Heart right ventricle (tissue), 16 donors: ENCODE measurements at regions not wholly inside any gene's neighbourhood (a gene's known extent, or its start where the extent isn't known, plus 50 kb on each side); places are given as distances from the start of the nearest gene placed in this dataset.
A peak's percentile ranks its signal among the peaks of the same experiment; 100 is the strongest.

ENCODE experiments used
- ATAC-seq, 8 donors: fragments of 200-7000 bp; cut with Tn5 transposase; one replicate each; pipeline ENCODE4 v1.9.1; 2020; ENCODE audit warnings: mild to moderate bottlenecking in 8 of 8, moderate library complexity in 8 of 8, moderate number of reproducible peaks in 1 of 8
- DNase-seq, 2 donors: peaks; one replicate each; pipeline ENCODE4 v3.0.0-alpha.2; 2020
- H3K27ac ChIP-seq, 10 donors: fragments of 200-600 bp; sonication (generic) in 2 of 10; one replicate each; pipeline versions ENCODE4 v1.5.0 to v1.8.0; 2020 to 2022; ENCODE audit warnings: mild to moderate bottlenecking in 3 of 10
- H3K27me3 ChIP-seq, 7 donors: fragments of 200-600 bp; one replicate each; pipeline ENCODE4 v1.8.0; 2021 to 2022; ENCODE audit warnings: mild to moderate bottlenecking in 2 of 7
- H3K36me3 ChIP-seq, 9 donors: fragments of 200-600 bp; sonication (generic) in 1 of 9; one replicate each; pipeline versions ENCODE4 v1.5.0 to v1.8.0; 2020 to 2022; ENCODE audit warnings: mild to moderate bottlenecking in 2 of 9
- H3K4me1 ChIP-seq, 9 donors: fragments of 200-600 bp; sonication (generic) in 1 of 9; one replicate each; pipeline versions ENCODE4 v1.5.0 to v1.8.0; 2020 to 2022; ENCODE audit warnings: mild to moderate bottlenecking in 4 of 9
- H3K4me3 ChIP-seq, 10 donors: fragments of 200-600 bp; sonication (generic) in 2 of 10; one replicate each; pipeline versions ENCODE4 v1.5.0 to v1.8.0; 2020 to 2022; ENCODE audit warnings: mild to moderate bottlenecking in 7 of 10, moderate library complexity in 2 of 10
- H3K9me3 ChIP-seq, 11 donors: fragments of 200-600 bp in 10 of 11; sonication (generic) in 2 of 11; one replicate each; pipeline versions ENCODE4 v1.5.0 to v1.8.0; 2013 to 2022; ENCODE audit warnings: mild to moderate bottlenecking in 2 of 11, control low read depth in 1 of 11, moderate library complexity in 1 of 11
- WGBS, 2 donors: extraction: QIAGEN DNeasy Blood & Tissue Kit; methylation state at CpG; one replicate each; pipeline ENCODE4 v1.1.7; 2013; ENCODE audit warnings: inconsistent platforms in 1 of 2; 5-methylcytosine and 5-hydroxymethylcytosine counted together
- intact Hi-C, 10 donors: fragments of 100-400 bp; cut with DNase I; formaldehyde crosslinking; loops; one replicate each; pipeline versions ENCODE4 v1.11.1 to v1.14.2; 2022
- TF ChIP-seq, protein P1 (sequence below), 9 donors: fragments of 200-600 bp; sonication (generic) in 2 of 9; IDR thresholded peaks; one replicate each; pipeline versions ENCODE4 v1.5.0 to v1.8.0; 2021 to 2022; ENCODE audit warnings: antibody characterized with exemption in 9 of 9, mild to moderate bottlenecking in 5 of 9, moderate library complexity in 1 of 9
- donor health status: Arrhythmogenic right ventricular cardiomyopathy.
- donor health status: ischemic (EF 13 %, LVEDD 7.1; RV severe dilation, severe dysfunction).
- donor health status: healthy with polysubstance abuse.
- donor health status: DM: no; HTN: yes; CAD: no.
- donor health status: DM: no; HTN: no; CAD: no.
- donor health status: ischemic (EF 25% LVEDD 6.9; RV normal size, moderate dysfunction).
- donor health status: ischemic (EF 25% LVEDD 5.7; RV mildly dilated, moderate dysfunction).
- donor health status: healthy.
- donor health status: DM: yes; HTN: yes; CAD: no.
- donor health status: Ischemic cardiomyopathy.
- donor health status: ischemic (EF 35%, LVEDD 5.7; RV mildly dilated, moderate dysfunction).
- donor health status: nonischemic (EF 11% LVEDD 7.7; RV severe dilation, severe dysfunction).
- donor health status: DM: yes; HTN: yes; CAD: no.
- donor health status: PGD.
- donor health status: ischemic (EF 29% LVEDD 5.4; RV normal size, mild dysfunction).
- donor health status: nonischemic (EF 23%, LVEDD 6.1; RV moderate dilation, normal function).

DNA sequence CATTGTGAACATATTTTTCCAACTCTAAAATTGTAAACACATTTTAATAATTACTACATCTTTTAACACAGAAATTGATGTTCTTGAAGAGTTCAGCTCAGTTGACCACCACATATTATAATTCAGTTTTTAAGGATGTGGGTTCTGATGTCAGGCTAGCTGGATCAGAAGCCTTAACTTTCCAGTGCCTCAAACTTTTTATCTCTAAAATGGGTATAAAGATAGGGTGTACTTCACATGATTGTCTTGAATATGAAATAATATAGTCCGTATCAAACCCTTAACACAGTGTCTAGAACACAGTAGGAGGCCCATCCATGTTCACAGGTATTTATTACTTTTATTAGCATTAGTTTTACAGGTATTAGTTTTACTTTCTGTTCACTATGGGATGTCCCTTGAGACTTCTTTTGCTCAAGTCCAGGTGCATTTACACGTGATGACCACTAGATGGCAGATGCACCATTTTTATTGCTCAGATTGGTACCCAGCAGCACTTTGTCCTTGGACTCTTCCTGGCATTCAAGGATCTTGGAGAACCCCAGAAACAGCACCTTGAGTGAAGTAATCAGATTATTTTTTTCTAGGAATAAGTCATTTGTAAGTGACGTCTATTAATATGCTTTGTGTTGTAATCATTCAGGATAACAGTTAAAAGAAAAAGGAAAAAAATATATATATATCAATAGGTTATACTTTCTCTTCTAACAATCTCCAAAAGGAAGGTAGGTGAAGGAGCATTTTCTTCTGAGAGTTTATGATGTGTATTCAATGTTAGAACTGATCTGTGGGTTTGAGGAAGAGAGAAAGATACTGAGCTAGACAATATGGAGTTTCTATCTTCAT, 580.2 kb downstream of the ETNK1 start:
- intact Hi-C loops: loop anchor here in 4 of 10 donors (5.0 to 10.0 kb wide), 3 partner anchors 1390 to 1630 kb away; no protein-coding TSS in a partner anchor
- peak in 1 of 2 donors; percentile 28 for DNase-seq
- TF ChIP-seq, protein P1, sequence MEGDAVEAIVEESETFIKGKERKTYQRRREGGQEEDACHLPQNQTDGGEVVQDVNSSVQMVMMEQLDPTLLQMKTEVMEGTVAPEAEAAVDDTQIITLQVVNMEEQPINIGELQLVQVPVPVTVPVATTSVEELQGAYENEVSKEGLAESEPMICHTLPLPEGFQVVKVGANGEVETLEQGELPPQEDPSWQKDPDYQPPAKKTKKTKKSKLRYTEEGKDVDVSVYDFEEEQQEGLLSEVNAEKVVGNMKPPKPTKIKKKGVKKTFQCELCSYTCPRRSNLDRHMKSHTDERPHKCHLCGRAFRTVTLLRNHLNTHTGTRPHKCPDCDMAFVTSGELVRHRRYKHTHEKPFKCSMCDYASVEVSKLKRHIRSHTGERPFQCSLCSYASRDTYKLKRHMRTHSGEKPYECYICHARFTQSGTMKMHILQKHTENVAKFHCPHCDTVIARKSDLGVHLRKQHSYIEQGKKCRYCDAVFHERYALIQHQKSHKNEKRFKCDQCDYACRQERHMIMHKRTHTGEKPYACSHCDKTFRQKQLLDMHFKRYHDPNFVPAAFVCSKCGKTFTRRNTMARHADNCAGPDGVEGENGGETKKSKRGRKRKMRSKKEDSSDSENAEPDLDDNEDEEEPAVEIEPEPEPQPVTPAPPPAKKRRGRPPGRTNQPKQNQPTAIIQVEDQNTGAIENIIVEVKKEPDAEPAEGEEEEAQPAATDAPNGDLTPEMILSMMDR (IDR thresholded peaks at IDR 0.05): peak; percentile 86 to 96 (median 88)
- WGBS, 2 donors: 16 to 18% methylated on average over 3 of the region's 3 CpGs
- no peaks in the 10 kb centered on the region for H3K36me3 ChIP-seq
- H3K27me3 ChIP-seq: no peaks in the 10 kb centered on the region
- no peak overlapping the region for H3K27ac ChIP-seq
- ATAC-seq: peak in 4 of 8 donors; percentile 51 to 70 (median 64)
- no peaks in the 10 kb centered on the region for H3K4me1 ChIP-seq
- no peak overlapping the region for H3K4me3 ChIP-seq
- peaks cover 0 to 5% (median 0%) of the 10 kb centered on the region in 11 donors for H3K9me3 ChIP-seq

DNA sequence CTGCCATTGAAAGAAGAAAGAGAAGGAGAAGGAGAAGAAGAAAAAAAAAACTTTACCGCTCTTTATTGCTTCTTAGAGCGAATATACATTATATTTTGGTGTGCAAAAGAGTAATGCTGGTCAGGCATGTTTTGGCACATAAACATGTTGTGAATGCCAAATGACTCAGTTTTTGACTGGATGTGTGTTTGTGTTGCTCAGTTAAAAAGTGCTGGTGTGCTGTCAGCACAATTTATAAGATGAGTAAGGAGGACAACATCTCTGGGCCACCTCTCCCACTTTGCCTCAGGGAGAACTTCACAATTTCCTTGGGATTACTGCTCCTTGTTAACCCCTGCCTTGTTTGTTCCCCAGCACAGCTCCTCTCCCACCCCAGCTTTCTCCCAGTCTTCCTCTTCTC, 584.8 kb downstream of the ETNK1 start:
- intact Hi-C loops: loop anchor here in 4 of 10 donors (5.0 to 10.0 kb wide), 3 partner anchors 1385 to 1625 kb away; no protein-coding TSS in a partner anchor
- no peaks in the 10 kb centered on the region for H3K4me1 ChIP-seq
- no peak overlapping the region for H3K4me3 ChIP-seq
- ATAC-seq (no peak), DNase-seq (no peak)
- H3K36me3 ChIP-seq: no peaks in the 10 kb centered on the region
- H3K27ac ChIP-seq: no peak overlapping the region
- H3K27me3 ChIP-seq: no peaks in the 10 kb centered on the region
- peaks cover 0 to 13% (median 0%) of the 10 kb centered on the region in 11 donors for H3K9me3 ChIP-seq
- WGBS, 2 donors: 93 to 95% methylated on average over 2 of the region's 2 CpGs
- TF ChIP-seq, protein P1 (IDR thresholded peaks at IDR 0.05): no peak

DNA sequence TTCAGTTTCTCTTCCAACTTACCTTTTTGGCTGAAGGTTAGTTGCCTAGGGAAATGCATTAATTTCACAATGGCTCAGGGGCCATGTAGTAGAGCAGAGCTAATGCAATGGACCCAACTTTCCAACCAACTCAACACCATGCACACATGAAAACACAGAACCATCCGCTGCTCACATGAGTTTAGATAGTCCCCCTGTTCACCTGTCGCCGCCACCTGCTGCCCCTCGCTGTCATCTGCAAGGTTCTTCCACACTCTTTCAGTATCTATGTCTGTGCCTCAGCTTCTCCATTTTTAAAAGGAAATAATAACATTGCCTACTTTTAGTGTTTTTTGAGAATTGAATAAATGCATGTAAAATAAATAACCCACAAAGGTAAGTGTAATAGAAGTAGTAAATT, 585.6 kb downstream of the ETNK1 start:
- WGBS, 2 donors: 96 to 97% methylated on average over 4 of the region's 4 CpGs
- Histone ChIP-seq H3K9me3 (peaks cover 0 to 21% (median 5%) of the 10 kb centered on the region in 11 donors), H3K4me1 (no peaks in the 10 kb centered on the region), H3K27ac (no peak overlapping the region), H3K36me3 (no peaks in the 10 kb centered on the region), H3K27me3 (no peaks in the 10 kb centered on the region), H3K4me3 (no peak overlapping the region)
- TF ChIP-seq, protein P1 (IDR thresholded peaks at IDR 0.05): no peak
- DNase-seq (no peak), ATAC-seq (no peak)
- intact Hi-C loops: no loop called here

DNA sequence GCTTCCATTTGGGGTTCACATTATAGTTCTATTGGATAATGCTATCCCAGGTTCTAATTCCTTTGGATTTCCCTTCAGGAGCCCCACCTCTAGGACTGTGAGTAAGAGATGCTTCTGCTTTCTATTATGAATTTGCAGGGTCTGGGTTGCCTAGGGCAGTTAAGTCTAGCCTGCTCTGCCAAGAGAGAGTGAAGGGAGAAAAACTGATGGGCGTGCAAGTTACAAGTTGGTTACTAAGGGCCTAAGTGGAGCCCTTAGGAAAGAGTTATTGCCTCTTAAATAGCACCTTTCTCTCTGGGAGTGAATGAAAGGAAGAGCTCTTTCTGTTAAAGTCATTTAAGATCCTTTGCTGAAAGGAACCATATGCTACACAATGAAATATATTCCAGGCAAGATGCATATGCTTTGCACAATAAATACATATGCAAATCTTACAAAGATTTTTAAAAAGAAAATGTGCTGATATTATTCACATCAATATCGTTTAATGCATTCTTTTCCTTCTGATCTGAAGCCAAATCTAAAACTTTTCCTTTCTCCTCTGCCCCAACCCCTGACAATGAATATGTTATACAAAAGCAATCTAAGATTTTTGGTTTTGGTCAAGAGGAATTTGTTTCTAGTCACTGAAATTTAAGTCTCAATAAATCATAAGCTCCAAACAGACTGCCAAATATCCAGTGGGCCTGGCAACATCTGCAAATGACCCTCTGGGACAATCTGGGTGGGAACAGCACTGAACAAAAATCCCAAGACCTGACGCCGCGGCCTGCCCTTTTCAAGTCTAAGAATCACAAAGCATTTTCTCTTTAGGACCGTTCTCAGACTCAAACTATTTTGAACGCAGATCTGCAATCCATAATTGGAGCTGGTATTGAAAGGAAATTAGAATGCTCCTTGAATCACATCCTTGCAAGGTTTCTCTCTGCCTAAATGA, 586.7 kb downstream of the ETNK1 start:
- Histone ChIP-seq H3K27me3 (no peaks in the 10 kb centered on the region), H3K4me3 (no peak overlapping the region), H3K4me1 (no peaks in the 10 kb centered on the region), H3K27ac (peak overlapping the region in 1 of 10 donors; percentile 19), H3K36me3 (no peaks in the 10 kb centered on the region), H3K9me3 (peaks cover 0 to 30% (median 7%) of the 10 kb centered on the region in 11 donors)
- intact Hi-C loops: no loop called here
- 67% methylated on average over 7 of the region's 7 CpGs for WGBS, 2 donors
- TF ChIP-seq, protein P1 (IDR thresholded peaks at IDR 0.05): no peak
- DNase-seq: no peak
- ATAC-seq: no peak
